K562 (cell line): ENCODE measurements at regions not wholly inside any gene's neighbourhood (a gene's known extent, or its start where the extent isn't known, plus 50 kb on each side); places are given as distances from the start of the nearest gene placed in this dataset.

Source experiments
- ATAC-seq: fragments of 200-7000 bp; cut with Tn5 transposase; 3 replicates; pipeline ENCODE4 v1.9.1; 2020; ENCODE audit warnings: moderate library complexity
- BruUV-seq: library from RNA; stranded (reverse); fragments of 400-500 nt; replicated peaks from 2 replicates; lab custom pipeline; 2021; lab: Mats Ljungman, UMichigan
- CTCF ChIA-PET: fragments of 300-600 bp; formaldehyde crosslinking; extraction: SDS; loops from one replicate; lab custom pipeline; 2021; ENCODE audit warnings: low intra/inter-chr PET ratio; lab: Yijun Ruan, JAX
- POLR2A ChIA-PET: fragments of 300-600, 350-650 bp; sonication (Branson Sonifier 250); formaldehyde crosslinking; extraction: SDS; loops from one replicate; lab custom pipeline; 2021; ENCODE audit warnings: antibody characterized with exemption, inconsistent platforms; lab: Yijun Ruan, JAX
- DNase-seq, 4 experiments: peaks; one replicate each; pipeline versions ENCODE4 v3.0.0 to v3.0.0-alpha.2; 2011 to 2018; ENCODE audit warnings: low spot score in 3 of 4, mixed read lengths in 3 of 4; ENCODE audit errors: extremely low read depth in 1 of 4
- FAIRE-seq: peaks from 2 replicates; lab custom pipeline; 2011; peaks lifted over from hg19 to GRCh38; lab: Jason Lieb, UNC
- H2AFZ ChIP-seq: 2 replicates; pipeline ENCODE4 v1.6.0; 2011; ENCODE audit warnings: low read depth, low read length, control low read depth, inconsistent platforms
- H3K27ac ChIP-seq: fragments of 200-600 bp; 3 replicates; pipeline ENCODE4 v1.8.0; 2011; ENCODE audit warnings: low read depth, mild to moderate bottlenecking, control low read depth, inconsistent platforms, low read length, moderate library complexity, mixed read lengths; ENCODE audit errors: extremely low read depth
- H3K27me3 ChIP-seq, 2 experiments: fragments of 300-600 bp in 1 of 2; 2 replicates in 1 of 2; 3 replicates in 1 of 2; pipeline versions ENCODE4 v1.6.0 to v1.8.0; 2011; ENCODE audit warnings: inconsistent platforms in 2 of 2, low read length in 2 of 2, mild to moderate bottlenecking in 1 of 2, mixed read lengths in 1 of 2, moderate library complexity in 1 of 2; ENCODE audit not compliant: control insufficient read depth in 2 of 2, insufficient read depth in 2 of 2
- H3K36me3 ChIP-seq: fragments of 300-600 bp; 3 replicates; pipeline ENCODE4 v1.8.0; 2011; ENCODE audit warnings: mild to moderate bottlenecking, low read length, inconsistent platforms; ENCODE audit not compliant: control insufficient read depth, insufficient read depth
- H3K4me1 ChIP-seq, 2 experiments: fragments of 200-600 bp in 1 of 2; replicated peaks in 1 of 2; 2 replicates in 1 of 2; 3 replicates in 1 of 2; pipeline versions ENCODE4 v1.5.1 to v1.8.0; 2011; ENCODE audit warnings: inconsistent platforms in 2 of 2, low read length in 2 of 2, mild to moderate bottlenecking in 1 of 2, mixed read lengths in 1 of 2, moderate library complexity in 1 of 2; ENCODE audit not compliant: control insufficient read depth in 2 of 2, insufficient read depth in 2 of 2
- H3K4me2 ChIP-seq: 2 replicates; pipeline ENCODE4 v1.6.1; 2011; ENCODE audit warnings: low read length, control low read depth, inconsistent platforms, mixed read lengths; ENCODE audit not compliant: insufficient read depth
- H3K4me3 ChIP-seq: fragments of 200-600 bp; sonication (generic), shearing (Covaris generic); 2 replicates; pipeline ENCODE4 v1.5.1; 2016; ENCODE audit warnings: control low read depth, inconsistent platforms
- H3K79me2 ChIP-seq: fragments of 200-600 bp; 3 replicates; pipeline ENCODE4 v1.8.0; 2011; ENCODE audit warnings: low read length, inconsistent platforms; ENCODE audit not compliant: control insufficient read depth, insufficient read depth
- H3K9ac ChIP-seq, 2 experiments: 2 replicates each; pipeline versions ENCODE4 v1.6.0 to v1.6.1; 2011; ENCODE audit warnings: low read depth in 2 of 2, low read length in 2 of 2, control low read depth in 1 of 2, inconsistent platforms in 1 of 2, mild to moderate bottlenecking in 1 of 2, mixed read lengths in 1 of 2; ENCODE audit not compliant: insufficient read depth in 1 of 2
- H3K9me1 ChIP-seq: one replicate; pipeline ENCODE4 v1.6.0; 2011; ENCODE audit warnings: inconsistent platforms, mild to moderate bottlenecking, low read length, moderate library complexity; ENCODE audit not compliant: control insufficient read depth, insufficient read depth
- H3K9me3 ChIP-seq: replicated peaks from 2 replicates; pipeline ENCODE4 v1.5.1; 2011; ENCODE audit warnings: low read depth, low read length, inconsistent platforms; ENCODE audit not compliant: control insufficient read depth, insufficient read depth
- H4K20me1 ChIP-seq: replicated peaks from 2 replicates; pipeline ENCODE4 v1.6.1; 2011; ENCODE audit warnings: low read length, inconsistent platforms, mixed read lengths; ENCODE audit not compliant: control insufficient read depth, insufficient read depth
- ARID1B ChIP-seq: fragments of 450-650 bp; IDR thresholded peaks from 2 replicates; pipeline ENCODE4 v1.6.1; 2016; ENCODE audit warnings: antibody characterized with exemption, mild to moderate bottlenecking, inconsistent platforms
- ASH1L ChIP-seq: fragments of 450-650 bp; IDR thresholded peaks from 2 replicates; pipeline ENCODE4 v1.6.1; 2018; ENCODE audit warnings: borderline replicate concordance, mild to moderate bottlenecking, low read depth; ENCODE audit not compliant: partially characterized antibody
- DIDO1 ChIP-seq: fragments of 450-650 bp; IDR thresholded peaks from 2 replicates; pipeline ENCODE4 v1.6.1; 2016; ENCODE audit warnings: low read depth, missing biosample characterization, missing genetic modification characterization
- HDAC3 ChIP-seq: fragments of 450-650 bp; IDR thresholded peaks from 2 replicates; pipeline ENCODE4 v1.6.1; 2018; ENCODE audit warnings: borderline replicate concordance, mild to moderate bottlenecking, moderate library complexity; ENCODE audit not compliant: partially characterized antibody
- HMG20B ChIP-seq: fragments of 250-450 bp; sonication (Bioruptor Pico); IDR thresholded peaks from 2 replicates; pipeline ENCODE4 v1.5.0; 2021; ENCODE audit warnings: mild to moderate bottlenecking
- NCOA6 ChIP-seq: fragments of 450-650 bp; IDR thresholded peaks from 2 replicates; pipeline ENCODE4 v1.6.1; 2017; ENCODE audit warnings: mild to moderate bottlenecking
- NONO ChIP-seq, 2 experiments: fragments of 200-400 bp in 1 of 2; fragments of 450-650 bp in 1 of 2; formaldehyde crosslinking in 1 of 2; IDR thresholded peaks; 2 replicates each; pipeline ENCODE4 v1.6.1; 2017; ENCODE audit warnings: low read depth in 2 of 2, mild to moderate bottlenecking in 2 of 2, moderate library complexity in 2 of 2, low read length in 1 of 2
- NR1H2 ChIP-seq: sonication (generic); formaldehyde crosslinking; IDR thresholded peaks from 2 replicates; pipeline ENCODE4 v1.4.0; 2020; ENCODE audit warnings: mild to moderate bottlenecking, missing genetic modification reagents
- PPARD ChIP-seq: fragments of 250-450 bp; sonication (Bioruptor Pico); IDR thresholded peaks from 2 replicates; pipeline ENCODE4 v1.8.0; 2022; ENCODE audit warnings: inconsistent platforms, mild to moderate bottlenecking, moderate library complexity
- SIX5 ChIP-seq, 2 experiments: IDR thresholded peaks; 2 replicates each; pipeline ENCODE4 v1.6.1; 2011; ENCODE audit warnings: low read length in 2 of 2, borderline replicate concordance in 1 of 2, low read depth in 1 of 2, mild to moderate bottlenecking in 1 of 2, moderate library complexity in 1 of 2; ENCODE audit not compliant: insufficient read depth in 1 of 2
- SMARCA4 ChIP-seq: fragments of 450-650 bp; IDR thresholded peaks from 2 replicates; pipeline ENCODE4 v1.6.1; 2016
- SMC3 ChIP-seq: conservative IDR thresholded peaks from 2 replicates; pipeline ENCODE4 v1.6.1; 2011; ENCODE audit warnings: low read depth, low read length, improper control_type of control experiment; ENCODE audit not compliant: insufficient read depth
- SRSF7 ChIP-seq: fragments of 200-400 bp; formaldehyde crosslinking; optimal IDR thresholded peaks from 2 replicates; pipeline ENCODE3; 2017; ENCODE audit warnings: mild to moderate bottlenecking, low read depth, low read length
- ZNF644 ChIP-seq: fragments of 200-800 bp; sonication (Bioruptor generic); IDR thresholded peaks from 2 replicates; pipeline ENCODE4 v1.6.1; 2016; ENCODE audit warnings: low read depth, missing genetic modification characterization, missing compliant biosample characterization
- WGBS: fragments of 100-300 bp; shearing (Covaris generic); methylation state at CpG from one replicate; pipeline ENCODE4 v1.1.6; 2016; ENCODE audit warnings: low coverage, mixed read lengths; ENCODE audit not compliant: insufficient coverage; ENCODE audit errors: missing lambda C conversion rate; 5-methylcytosine and 5-hydroxymethylcytosine counted together
- in situ Hi-C: fragments of 300-500 bp; cut with MboI; formaldehyde crosslinking; loops from 4 replicates; pipeline ENCODE4 v1.15.0; 2018; ENCODE audit warnings: inconsistent platforms, mixed read lengths
- intact Hi-C: fragments of 100-400 bp; cut with micrococcal nuclease; formaldehyde crosslinking; loops from 2 replicates; pipeline ENCODE4 v1.14.2; 2022
- TF ChIP-seq, protein P1 (sequence below): fragments of 450-650 bp; IDR thresholded peaks from 2 replicates; pipeline ENCODE4 v1.6.1; 2016; ENCODE audit warnings: low read depth

DNA sequence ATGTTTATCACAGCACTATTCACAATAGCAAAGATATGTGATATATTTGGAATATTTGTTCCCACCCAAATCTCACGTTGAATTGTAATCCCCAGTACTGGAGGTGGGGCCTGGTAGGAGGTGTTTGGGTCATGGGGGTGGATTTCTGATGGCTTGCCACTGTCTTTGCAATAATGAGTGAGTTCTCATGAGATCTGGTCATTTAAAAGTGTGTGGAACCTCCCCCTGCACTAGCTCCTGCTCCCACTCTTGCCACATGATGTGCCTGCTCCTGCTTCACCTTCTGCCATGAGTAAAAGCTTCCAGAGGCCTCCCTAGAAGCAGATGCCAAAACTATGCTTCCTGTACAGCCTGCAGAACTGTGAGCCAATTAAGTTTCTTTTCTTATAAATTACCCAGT lies 72.2 kb upstream of the DYNC1I2 start (continued):
- TF ChIP-seq PPARD (CRISPR knock-in tag) (no peak), SIX5 (IDR thresholded peaks at IDR 0.05; ENCODE audit: borderline replicate concordance in 1 of 2, insufficient read depth in 1 of 2, low read depth in 1 of 2, low read length in 2 of 2) (no peak), DIDO1 (tag) (no peak), NONO (IDR thresholded peaks at IDR 0.05; ENCODE audit: low read depth in 2 of 2, low read length in 1 of 2) (no peak)

DNA sequence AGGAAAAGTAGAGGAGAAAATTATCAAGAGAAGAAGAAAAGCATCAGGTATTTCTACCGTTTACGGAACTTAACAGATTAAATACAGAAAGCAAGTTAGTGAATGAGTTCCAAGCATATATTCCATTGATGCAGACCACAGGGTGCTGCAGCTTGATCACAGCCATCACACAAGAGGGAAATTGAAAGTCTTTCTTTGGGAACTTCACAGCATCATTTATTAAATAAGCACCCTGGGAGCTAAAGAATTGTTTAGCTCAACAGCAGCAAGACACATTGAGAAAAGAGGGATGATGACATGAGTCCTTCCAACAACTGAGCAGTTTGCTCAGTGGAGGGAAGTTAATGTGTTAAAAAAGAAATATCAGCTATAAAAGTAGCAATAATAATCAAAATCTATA lies 69.3 kb upstream of the DYNC1I2 start:
- no peak overlapping the region for H3K27ac ChIP-seq
- H3K4me2 ChIP-seq, result no peak overlapping the region
- ChIA-PET POLR2A (interaction anchor here (0.7 kb wide), 1 partner anchor 13 kb away, joined by 3 read pairs; no protein-coding TSS in a partner anchor), CTCF (no interaction called here)
- H2AFZ ChIP-seq, result no peak overlapping the region
- H3K9me1 ChIP-seq, result no peaks in the 10 kb centered on the region
- no peaks in the 10 kb centered on the region for H3K36me3 ChIP-seq
- DNase-seq (no peak), ATAC-seq (no peak), FAIRE-seq (peak; percentile 6)
- intact Hi-C loops (no loop called here), in situ Hi-C loops (no loop called here)
- peaks cover 0 to 3% of the 10 kb centered on the region in 2 experiments; a peak in 1 of 5 replicates for H3K4me1 ChIP-seq
- H3K9ac ChIP-seq, result no peak overlapping the region
- H3K27me3 ChIP-seq, result peaks cover 5 to 22% of the 10 kb centered on the region in 2 experiments; a peak in 4 of 5 replicates
- no peak overlapping the region for H3K4me3 ChIP-seq
- no TSS peak for BruUV-seq
- H3K9me3 ChIP-seq, result no peaks in the 10 kb centered on the region
- 8% methylated on average over 2 of the region's 2 CpGs for WGBS
- no peaks in the 10 kb centered on the region for H3K79me2 ChIP-seq
- no peaks in the 10 kb centered on the region for H4K20me1 ChIP-seq
- TF ChIP-seq HMG20B (CRISPR knock-in tag) (no peak), HDAC3 (no peak), NCOA6 (no peak), SRSF7 (no peak), ZNF644 (no peak), NR1H2 (CRISPR knock-in tag) (no peak), ASH1L (no peak), ARID1B (no peak), SMARCA4 (no peak), SMC3 (no peak)
- TF ChIP-seq, protein P1, sequence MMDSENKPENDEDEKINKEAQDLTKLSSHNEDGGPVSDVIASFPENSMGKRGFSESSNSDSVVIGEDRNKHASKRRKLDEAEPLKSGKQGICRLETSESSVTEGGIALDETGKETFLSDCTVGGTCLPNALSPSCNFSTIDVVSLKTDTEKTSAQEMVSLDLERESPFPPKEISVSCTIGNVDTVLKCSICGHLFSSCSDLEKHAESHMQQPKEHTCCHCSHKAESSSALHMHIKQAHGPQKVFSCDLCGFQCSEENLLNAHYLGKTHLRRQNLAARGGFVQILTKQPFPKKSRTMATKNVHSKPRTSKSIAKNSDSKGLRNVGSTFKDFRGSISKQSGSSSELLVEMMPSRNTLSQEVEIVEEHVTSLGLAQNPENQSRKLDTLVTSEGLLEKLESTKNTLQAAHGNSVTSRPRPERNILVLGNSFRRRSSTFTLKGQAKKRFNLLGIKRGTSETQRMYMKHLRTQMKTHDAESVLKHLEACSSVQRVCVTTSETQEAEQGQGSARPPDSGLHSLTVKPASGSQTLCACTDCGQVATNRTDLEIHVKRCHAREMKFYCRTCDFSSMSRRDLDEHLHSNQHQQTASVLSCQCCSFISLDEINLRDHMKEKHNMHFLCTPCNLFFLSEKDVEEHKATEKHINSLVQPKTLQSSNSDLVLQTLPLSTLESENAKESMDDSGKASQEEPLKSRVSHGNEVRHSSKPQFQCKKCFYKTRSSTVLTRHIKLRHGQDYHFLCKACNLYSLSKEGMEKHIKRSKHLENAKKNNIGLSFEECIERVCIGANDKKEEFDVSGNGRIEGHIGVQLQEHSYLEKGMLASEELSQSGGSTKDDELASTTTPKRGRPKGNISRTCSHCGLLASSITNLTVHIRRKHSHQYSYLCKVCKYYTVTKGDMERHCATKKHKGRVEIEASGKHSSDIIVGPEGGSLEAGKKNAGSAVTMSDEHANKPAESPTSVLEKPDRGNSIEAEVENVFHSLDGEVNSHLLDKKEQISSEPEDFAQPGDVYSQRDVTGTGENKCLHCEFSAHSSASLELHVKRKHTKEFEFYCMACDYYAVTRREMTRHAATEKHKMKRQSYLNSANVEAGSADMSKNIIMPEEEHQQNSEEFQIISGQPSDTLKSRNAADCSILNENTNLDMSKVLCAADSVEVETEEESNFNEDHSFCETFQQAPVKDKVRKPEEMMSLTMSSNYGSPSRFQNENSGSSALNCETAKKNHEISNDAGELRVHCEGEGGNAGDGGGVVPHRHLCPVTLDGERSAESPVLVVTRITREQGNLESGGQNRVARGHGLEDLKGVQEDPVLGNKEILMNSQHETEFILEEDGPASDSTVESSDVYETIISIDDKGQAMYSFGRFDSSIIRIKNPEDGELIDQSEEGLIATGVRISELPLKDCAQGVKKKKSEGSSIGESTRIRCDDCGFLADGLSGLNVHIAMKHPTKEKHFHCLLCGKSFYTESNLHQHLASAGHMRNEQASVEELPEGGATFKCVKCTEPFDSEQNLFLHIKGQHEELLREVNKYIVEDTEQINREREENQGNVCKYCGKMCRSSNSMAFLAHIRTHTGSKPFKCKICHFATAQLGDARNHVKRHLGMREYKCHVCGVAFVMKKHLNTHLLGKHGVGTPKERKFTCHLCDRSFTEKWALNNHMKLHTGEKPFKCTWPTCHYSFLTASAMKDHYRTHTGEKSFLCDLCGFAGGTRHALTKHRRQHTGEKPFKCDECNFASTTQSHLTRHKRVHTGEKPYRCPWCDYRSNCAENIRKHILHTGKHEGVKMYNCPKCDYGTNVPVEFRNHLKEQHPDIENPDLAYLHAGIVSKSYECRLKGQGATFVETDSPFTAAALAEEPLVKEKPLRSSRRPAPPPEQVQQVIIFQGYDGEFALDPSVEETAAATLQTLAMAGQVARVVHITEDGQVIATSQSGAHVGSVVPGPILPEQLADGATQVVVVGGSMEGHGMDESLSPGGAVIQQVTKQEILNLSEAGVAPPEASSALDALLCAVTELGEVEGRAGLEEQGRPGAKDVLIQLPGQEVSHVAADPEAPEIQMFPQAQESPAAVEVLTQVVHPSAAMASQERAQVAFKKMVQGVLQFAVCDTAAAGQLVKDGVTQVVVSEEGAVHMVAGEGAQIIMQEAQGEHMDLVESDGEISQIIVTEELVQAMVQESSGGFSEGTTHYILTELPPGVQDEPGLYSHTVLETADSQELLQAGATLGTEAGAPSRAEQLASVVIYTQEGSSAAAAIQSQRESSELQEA, result no peak
